G401 (cell line): ENCODE measurements at regions not wholly inside any gene's neighbourhood (a gene's known extent, or its start where the extent isn't known, plus 50 kb on each side); places are given as distances from the start of the nearest gene placed in this dataset.
"Not testable (repeated sequence)": the region's sequence is repeated elsewhere in the genome, so short reads cannot be mapped to it uniquely, and the experiment has no call there.

Experiments
- DNase-seq: peaks from one replicate; pipeline ENCODE4 v3.0.0-alpha.2; 2015; ENCODE audit warnings: low spot score
- in situ Hi-C: cut with HindIII; loops from 2 replicates; pipeline ENCODE4 v1.10.0; 2016; ENCODE audit warnings: low sequenced_read_pairs, mixed read lengths

- in situ Hi-C loops = no loop called here
- no peak for DNase-seq
Observed at GRCh38 chr10:109062371-109062770, 860.9 kb downstream of the XPNPEP1 start.

- in situ Hi-C loops = no loop called here
- no peak for DNase-seq
Observed at GRCh38 chr10:109055243-109055642, 868.1 kb downstream of the XPNPEP1 start.

- no peak for DNase-seq
- in situ Hi-C loops = no loop called here
Observed at GRCh38 chr10:109047856-109048255, 875.5 kb downstream of the XPNPEP1 start.

- in situ Hi-C loops, DNase-seq: not testable (repeated sequence)
Observed at GRCh38 chr10:109046427-109046826, 876.9 kb downstream of the XPNPEP1 start.

GRCh38 chr10:109040622-109041021, 882.7 kb downstream of the XPNPEP1 start:
- in situ Hi-C loops = no loop called here
- no peak for DNase-seq

GRCh38 chr10:109037978-109038377, 885.3 kb downstream of the XPNPEP1 start:
- DNase-seq = no peak
- in situ Hi-C loops = no loop called here

- no peak for DNase-seq
- in situ Hi-C loops = no loop called here
Observed at GRCh38 chr10:109030581-109031210, 892.6 kb downstream of the XPNPEP1 start.

GRCh38 chr10:109029870-109030269, 893.4 kb downstream of the XPNPEP1 start:
- in situ Hi-C loops = no loop called here
- DNase-seq = no peak

- in situ Hi-C loops = no loop called here
Observed at GRCh38 chr10:109027534-109028185, 895.7 kb downstream of the XPNPEP1 start.

GRCh38 chr10:109025172-109025571, 898.1 kb downstream of the XPNPEP1 start:
- DNase-seq = no peak
- in situ Hi-C loops = no loop called here

More at GRCh38 chr10:109027534-109028185, 895.7 kb downstream of the XPNPEP1 start:
- DNase-seq = no peak

GRCh38 chr10:109022417-109023049, 900.8 kb downstream of the XPNPEP1 start:
- DNase-seq = no peak
- in situ Hi-C loops = no loop called here

GRCh38 chr10:109019001-109019424, 904.3 kb downstream of the XPNPEP1 start:
- no peak for DNase-seq
- in situ Hi-C loops = no loop called here

- no peak for DNase-seq
- in situ Hi-C loops = no loop called here
Observed at GRCh38 chr10:109007514-109007913, 915.8 kb downstream of the XPNPEP1 start.

GRCh38 chr10:108990441-108990840, 932.9 kb downstream of the XPNPEP1 start:
- in situ Hi-C loops = no loop called here
- no peak for DNase-seq

GRCh38 chr10:108989976-108990375, 933.3 kb downstream of the XPNPEP1 start:
- no peak for DNase-seq
- in situ Hi-C loops = no loop called here

- in situ Hi-C loops = no loop called here
- no peak for DNase-seq
Observed at GRCh38 chr10:108982159-108982558, 941.2 kb downstream of the XPNPEP1 start.

GRCh38 chr10:108980869-108981268, 942.4 kb downstream of the XPNPEP1 start:
- no peak for DNase-seq
- in situ Hi-C loops = no loop called here

GRCh38 chr10:108975459-108976058, 947.8 kb downstream of the XPNPEP1 start:
- DNase-seq = no peak
- in situ Hi-C loops = no loop called here

GRCh38 chr10:108970016-108970415, 953.3 kb downstream of the XPNPEP1 start:
- in situ Hi-C loops = no loop called here
- DNase-seq = no peak

GRCh38 chr10:108966411-108966810, 956.9 kb downstream of the XPNPEP1 start:
- in situ Hi-C loops = no loop called here
- no peak for DNase-seq
